Lower lobe of right lung (tissue), 2 donors: ENCODE measurements at regions not wholly inside any gene's neighbourhood (a gene's known extent, or its start where the extent isn't known, plus 50 kb on each side); places are given as distances from the start of the nearest gene placed in this dataset.
"Not testable (repeated sequence)": the region's sequence is repeated elsewhere in the genome, so short reads cannot be mapped to it uniquely, and the experiment has no call there.

Experiments used
- ATAC-seq, 2 donors: fragments of 200-7000 bp; cut with Tn5 transposase; one replicate each; pipeline ENCODE4 v1.9.1; 2020 to 2022; ENCODE audit warnings: mild to moderate bottlenecking in 2 of 2, moderate library complexity in 2 of 2
- DNase-seq: peaks from one replicate; pipeline ENCODE4 v3.0.0-alpha.2; 2020
- H3K27ac ChIP-seq: fragments of 200-600 bp; one replicate; pipeline ENCODE4 v1.8.0; 2022
- H3K27me3 ChIP-seq: fragments of 200-600 bp; one replicate; pipeline ENCODE4 v1.8.0; 2022; ENCODE audit warnings: low read depth
- H3K36me3 ChIP-seq: fragments of 200-600 bp; one replicate; pipeline ENCODE4 v1.8.0; 2022; ENCODE audit warnings: mild to moderate bottlenecking
- H3K4me1 ChIP-seq: fragments of 200-600 bp; one replicate; pipeline ENCODE4 v1.8.0; 2022
- H3K4me3 ChIP-seq: fragments of 200-600 bp; one replicate; pipeline ENCODE4 v1.8.0; 2022; ENCODE audit warnings: mild to moderate bottlenecking
- H3K9me3 ChIP-seq: fragments of 200-600 bp; one replicate; pipeline ENCODE4 v1.8.0; 2022
- CTCF ChIP-seq: fragments of 200-600 bp; IDR thresholded peaks from one replicate; pipeline ENCODE4 v1.8.0; 2022; ENCODE audit warnings: antibody characterized with exemption, mild to moderate bottlenecking
- intact Hi-C: fragments of 100-400 bp; cut with DNase I; formaldehyde crosslinking; loops from one replicate; pipeline ENCODE4 v1.11.0; 2022
- donor health status: DM: no; HTN: yes; CAD: no; lungs with severe emphysema.

DNA sequence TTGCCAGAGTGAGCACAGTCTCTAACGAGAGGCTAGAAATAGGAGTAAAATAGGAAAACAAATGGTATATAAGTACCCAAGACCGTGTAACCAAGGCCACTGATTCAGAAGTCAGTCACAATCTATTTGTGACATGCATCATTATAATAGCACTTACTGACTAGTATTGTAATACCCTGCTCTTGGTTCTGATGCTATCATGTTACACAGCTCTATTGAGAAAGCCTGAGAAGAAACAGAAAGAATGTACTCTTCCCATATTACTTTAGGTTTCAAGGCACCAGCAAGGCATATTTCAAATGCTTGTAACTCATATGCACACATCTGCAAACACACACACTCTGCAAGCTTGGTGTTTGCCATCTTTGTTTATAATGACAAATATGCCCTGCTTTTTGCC lies 746.4 kb downstream of the SLC4A3 start:
- intact Hi-C loops = no loop called here
- no peaks in the 10 kb centered on the region for H3K27me3 ChIP-seq
- H3K4me3 ChIP-seq = no peak overlapping the region
- no peaks in the 10 kb centered on the region for H3K4me1 ChIP-seq
- H3K36me3 ChIP-seq = no peaks in the 10 kb centered on the region
- no peak overlapping the region for H3K27ac ChIP-seq
- no peak for DNase-seq
- TF ChIP-seq CTCF = no peak
- no peaks in the 10 kb centered on the region for H3K9me3 ChIP-seq
- ATAC-seq = no peak

GRCh38 chr2:220374282-220374681 lies 746.9 kb downstream of the SLC4A3 start:
- no peak overlapping the region for H3K4me3 ChIP-seq

GRCh38 chr2:220377482-220378155 lies 750.2 kb downstream of the SLC4A3 start:
- Histone ChIP-seq H3K27me3 (no peaks in the 10 kb centered on the region), H3K27ac (no peak overlapping the region), H3K9me3 (no peaks in the 10 kb centered on the region), H3K4me3 (no peak overlapping the region), H3K4me1 (no peaks in the 10 kb centered on the region), H3K36me3 (no peaks in the 10 kb centered on the region)
- ATAC-seq = no peak
- no peak for DNase-seq
- intact Hi-C loops = no loop called here
- TF ChIP-seq CTCF = no peak

More at GRCh38 chr2:220374282-220374681, 746.9 kb downstream of the SLC4A3 start:
- no peak for DNase-seq
- Histone ChIP-seq H3K27me3 (no peaks in the 10 kb centered on the region), H3K36me3 (no peaks in the 10 kb centered on the region), H3K27ac (no peak overlapping the region), H3K9me3 (no peaks in the 10 kb centered on the region), H3K4me1 (no peaks in the 10 kb centered on the region)
- intact Hi-C loops = no loop called here
- ATAC-seq = no peak
- no peak for TF ChIP-seq CTCF

DNA sequence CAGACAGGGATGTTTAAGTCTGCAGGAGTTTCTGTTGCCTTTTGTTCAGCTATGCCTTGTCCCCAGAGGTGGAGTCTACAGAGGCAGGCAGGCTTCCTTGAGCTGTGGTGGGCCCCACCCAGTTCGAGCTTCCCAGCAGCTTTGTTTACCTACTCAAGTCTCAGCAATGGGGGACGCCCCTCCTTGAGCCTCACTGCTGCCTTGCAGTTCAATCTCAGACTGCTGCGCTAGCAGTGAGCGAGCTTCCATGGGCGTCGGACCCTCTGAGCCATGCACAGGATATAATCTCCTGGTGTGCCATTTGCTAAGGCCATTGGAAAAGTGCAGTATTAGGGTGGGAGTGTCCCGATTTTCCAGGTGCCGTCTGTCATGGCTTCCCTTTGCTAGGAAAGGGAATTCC lies 760.3 kb downstream of the SLC4A3 start:
- intact Hi-C loops, ATAC-seq: not testable (repeated sequence)

DNA sequence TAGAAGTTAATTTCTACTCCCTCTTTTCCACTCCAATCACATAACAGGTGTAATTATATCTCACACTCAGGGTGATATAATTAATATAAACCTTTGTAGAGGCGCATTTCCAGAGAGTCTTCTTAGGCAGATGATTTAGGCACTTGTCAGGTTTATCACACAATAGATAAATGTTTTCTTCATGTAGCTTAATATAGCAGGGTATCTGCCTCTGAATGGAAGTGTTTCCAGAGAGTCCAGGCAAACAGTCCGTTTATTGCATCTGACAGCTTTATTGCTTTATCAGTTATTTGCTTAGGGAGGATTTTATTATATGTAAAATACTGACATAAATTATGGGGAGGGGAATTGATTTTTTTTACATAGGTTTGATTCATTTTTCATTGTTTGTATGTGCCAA lies 766.3 kb downstream of the SLC4A3 start:
- no peak for ATAC-seq
- no peak for TF ChIP-seq CTCF
- no peak for DNase-seq
- Histone ChIP-seq H3K27me3 (no peaks in the 10 kb centered on the region), H3K9me3 (no peaks in the 10 kb centered on the region), H3K27ac (no peak overlapping the region), H3K4me3 (no peak overlapping the region), H3K36me3 (no peaks in the 10 kb centered on the region), H3K4me1 (no peaks in the 10 kb centered on the region)
- intact Hi-C loops = no loop called here

More for the DNA sequence above, 760.3 kb downstream of the SLC4A3 start:
- H3K4me1 ChIP-seq, H3K4me3 ChIP-seq, DNase-seq, H3K27me3 ChIP-seq, H3K36me3 ChIP-seq, H3K27ac ChIP-seq, H3K9me3 ChIP-seq: not testable (repeated sequence)

DNA sequence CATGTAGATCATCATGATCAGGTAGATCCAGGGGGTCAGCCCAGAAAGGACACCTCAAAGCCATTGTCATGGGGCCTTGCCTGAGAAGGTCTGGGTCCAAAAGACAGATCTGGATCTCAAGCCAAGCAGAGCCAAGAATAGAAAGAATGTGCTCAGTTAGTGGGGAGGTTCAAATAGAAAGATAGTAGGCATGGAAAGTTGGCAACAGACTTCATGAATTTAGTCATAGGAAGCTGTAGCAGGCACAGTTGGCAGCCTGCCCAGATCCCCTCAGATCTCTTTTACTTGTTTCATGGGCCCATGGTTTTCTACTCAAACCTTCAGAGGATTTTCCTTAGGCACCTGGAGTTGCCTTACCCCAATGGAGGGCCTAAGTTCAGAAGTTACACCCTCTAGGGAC lies 767.0 kb downstream of the SLC4A3 start:
- Histone ChIP-seq H3K4me3 (no peak overlapping the region), H3K36me3 (no peaks in the 10 kb centered on the region), H3K27me3 (no peaks in the 10 kb centered on the region), H3K9me3 (no peaks in the 10 kb centered on the region), H3K4me1 (no peaks in the 10 kb centered on the region), H3K27ac (no peak overlapping the region)
- TF ChIP-seq CTCF = no peak
- DNase-seq = no peak
- intact Hi-C loops = no loop called here
- ATAC-seq = no peak
